Body of pancreas (tissue), 4 donors: ENCODE measurements at regions not wholly inside any gene's neighbourhood (a gene's known extent, or its start where the extent isn't known, plus 50 kb on each side); places are given as distances from the start of the nearest gene placed in this dataset.
"Not testable (repeated sequence)": the region's sequence is repeated elsewhere in the genome, so short reads cannot be mapped to it uniquely, and the experiment has no call there.

Experiments used
- ATAC-seq: fragments of 150-250 bp; one replicate; pipeline ENCODE4 v1.9.1; 2016
- DNase-seq, 4 donors: peaks; one replicate each; pipeline ENCODE4 v3.0.0-alpha.2; 2019
- H3K27ac ChIP-seq, 4 donors: fragments of 200-600 bp; sonication (generic); 1 replicate in 3 of 4; 2 replicates in 1 of 4; pipeline versions ENCODE4 v1.5.1 to v1.6.1; 2016 to 2019; ENCODE audit warnings: mild to moderate bottlenecking in 1 of 4, mixed read lengths in 1 of 4, moderate library complexity in 1 of 4
- H3K27me3 ChIP-seq, 2 donors: fragments of 200-600 bp; sonication (generic); one replicate each; pipeline ENCODE4 v1.6.0; 2016; ENCODE audit warnings: mild to moderate bottlenecking in 1 of 2
- H3K36me3 ChIP-seq, 2 donors: fragments of 200-600 bp; sonication (generic); replicated peaks in 1 of 2; 2 replicates each; pipeline ENCODE4 v1.5.1; 2016; ENCODE audit warnings: low read depth in 2 of 2; ENCODE audit not compliant: insufficient read depth in 1 of 2
- H3K4me1 ChIP-seq: fragments of 200-600 bp; sonication (generic); one replicate; pipeline ENCODE4 v1.6.0; 2016
- H3K4me3 ChIP-seq, 2 donors: fragments of 200-600 bp; sonication (generic); 1 replicate in 1 of 2; 2 replicates in 1 of 2; pipeline ENCODE4 v1.5.1; 2016 to 2019
- H3K9me3 ChIP-seq, 3 donors: fragments of 200-600 bp; sonication (generic); 1 replicate in 2 of 3; 2 replicates in 1 of 3; pipeline ENCODE4 v1.5.1; 2016
- CTCF ChIP-seq, 7 experiments: fragments of 450-650 bp in 4 of 7; fragments of 200-600 bp in 3 of 7; sonication (generic) in 3 of 7; IDR thresholded peaks; one replicate each; pipeline ENCODE4 v1.5.1; 2016 to 2019; ENCODE audit warnings: antibody characterized with exemption in 7 of 7
- POLR2A ChIP-seq, 3 donors: fragments of 450-650 bp; IDR thresholded peaks; one replicate each; pipeline ENCODE4 v1.6.1; 2016; ENCODE audit warnings: antibody characterized with exemption in 3 of 3, mild to moderate bottlenecking in 2 of 3
- WGBS, 2 donors: methylation state at CpG; one replicate each; pipeline ENCODE4 v1.1.5; 2017; 5-methylcytosine and 5-hydroxymethylcytosine counted together
- intact Hi-C: fragments of 100-400 bp; cut with DNase I; formaldehyde crosslinking; loops from one replicate; pipeline ENCODE4 v1.15.1; 2023

- H3K27me3 ChIP-seq, result no peaks in the 10 kb centered on the region
- ATAC-seq (no peak), DNase-seq (no peak)
- H3K9me3 ChIP-seq, result peaks cover 0 to 9% (median 0%) of the 10 kb centered on the region in 3 donors
- H3K4me1 ChIP-seq, result no peaks in the 10 kb centered on the region
- no peak overlapping the region for H3K27ac ChIP-seq
- H3K4me3 ChIP-seq, result no peak overlapping the region
- TF ChIP-seq POLR2A (IDR thresholded peaks at IDR 0.05), result no peak
- H3K36me3 ChIP-seq, result no peaks in the 10 kb centered on the region
- intact Hi-C loops, result no loop called here
- 79 to 93% methylated on average over 5 to 6 of the region's 6 CpGs for WGBS, 2 donors
These were observed 79.9 kb upstream of the NCOR2 start for GRCh38 chr12:124647316-124647715.

GRCh38 chr12:124646385-124647230 lies 79.2 kb upstream of the NCOR2 start:
- WGBS, 2 donors, result 52 to 68% methylated on average over 32 to 34 of the region's 34 CpGs
- Histone ChIP-seq H3K27me3 (no peaks in the 10 kb centered on the region), H3K27ac (no peak overlapping the region), H3K4me3 (no peak overlapping the region), H3K36me3 (no peaks in the 10 kb centered on the region), H3K4me1 (no peaks in the 10 kb centered on the region), H3K9me3 (peaks cover 0 to 9% (median 0%) of the 10 kb centered on the region in 3 donors)
- intact Hi-C loops, result no loop called here
- TF ChIP-seq CTCF (IDR thresholded peaks at IDR 0.05) (no peak), POLR2A (IDR thresholded peaks at IDR 0.05) (no peak)
- ATAC-seq (no peak), DNase-seq (no peak)

GRCh38 chr12:124645530-124646244 lies 78.3 kb upstream of the NCOR2 start:
- ATAC-seq, result no peak
- WGBS, 2 donors, result 65 to 68% methylated on average over 15 to 18 of the region's 18 CpGs
- Histone ChIP-seq H3K9me3 (peaks cover 0 to 9% (median 0%) of the 10 kb centered on the region in 3 donors), H3K4me3 (no peak overlapping the region), H3K4me1 (no peaks in the 10 kb centered on the region), H3K27ac (no peak overlapping the region), H3K36me3 (no peaks in the 10 kb centered on the region), H3K27me3 (no peaks in the 10 kb centered on the region)
- no peak for DNase-seq
- TF ChIP-seq CTCF (IDR thresholded peaks at IDR 0.05) (no peak), POLR2A (IDR thresholded peaks at IDR 0.05) (no peak)
- intact Hi-C loops, result no loop called here

GRCh38 chr12:124643768-124644167 lies 76.4 kb upstream of the NCOR2 start:
- WGBS, 2 donors, result 89 to 96% methylated on average over 4 to 6 of the region's 6 CpGs

GRCh38 chr12:124642105-124642504 lies 74.7 kb upstream of the NCOR2 start:
- intact Hi-C loops, result no loop called here
- 90 to 92% methylated on average over 8 of the region's 8 CpGs for WGBS, 2 donors
- no peaks in the 10 kb centered on the region for H3K4me1 ChIP-seq
- no peak overlapping the region for H3K27ac ChIP-seq
- no peaks in the 10 kb centered on the region for H3K36me3 ChIP-seq
- H3K9me3 ChIP-seq, result no peaks in the 10 kb centered on the region
- DNase-seq (no peak), ATAC-seq (no peak)
- H3K4me3 ChIP-seq, result no peak overlapping the region
- no peak for TF ChIP-seq CTCF (IDR thresholded peaks at IDR 0.05)
- TF ChIP-seq POLR2A (IDR thresholded peaks at IDR 0.05), result no peak
- H3K27me3 ChIP-seq, result no peaks in the 10 kb centered on the region

More at GRCh38 chr12:124643768-124644167, 76.4 kb upstream of the NCOR2 start:
- H3K4me3 ChIP-seq, ATAC-seq, H3K27me3 ChIP-seq, H3K27ac ChIP-seq, H3K36me3 ChIP-seq, H3K4me1 ChIP-seq, intact Hi-C loops, DNase-seq, H3K9me3 ChIP-seq: not testable (repeated sequence)
